ENCODE measurements at regions not wholly inside any gene's neighbourhood (a gene's known extent, or its start where the extent isn't known, plus 50 kb on each side); places are given as distances from the start of the nearest gene placed in this dataset.
A peak's percentile ranks its signal among the peaks of the same experiment; 100 is the strongest.

DNA sequence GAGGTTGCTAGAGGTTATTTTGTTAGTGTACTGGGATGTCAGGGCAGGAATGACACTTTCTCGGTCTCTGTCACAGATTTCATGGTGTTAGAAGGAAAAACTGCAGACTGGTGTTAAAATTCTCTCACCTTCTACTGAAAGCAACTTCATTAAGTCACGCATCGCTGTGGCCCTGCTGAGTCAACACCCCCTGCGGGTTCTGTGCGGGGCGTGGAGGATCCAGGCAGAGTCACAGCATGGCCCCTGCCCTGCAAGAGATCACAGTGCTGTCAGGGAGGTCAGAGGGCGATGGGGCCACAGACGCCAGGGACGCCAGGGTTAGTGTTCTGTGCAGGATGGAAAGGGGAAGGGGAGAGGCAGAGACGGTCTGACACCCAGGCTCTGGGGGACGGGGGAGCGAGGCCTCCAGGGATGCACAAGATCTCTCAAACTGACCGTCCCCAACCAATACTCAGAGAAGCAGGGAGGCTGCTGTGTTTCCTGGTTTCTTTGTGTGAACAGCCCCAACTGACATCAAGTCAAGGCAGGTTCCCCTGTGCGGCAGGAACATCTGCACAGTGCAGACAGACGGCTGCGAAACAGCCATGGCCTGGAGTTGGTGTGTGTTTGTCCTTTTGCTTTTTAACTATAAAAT, 354.9 kb upstream of the SALL3 start:
- Histone ChIP-seq H3K9me2 (ENCODE audit: insufficient read depth, low read length) (no peaks in the 10 kb centered on the region), H3K4me1 (ENCODE audit: insufficient read depth, low read length, poor library complexity, severe bottlenecking) (peaks cover 45% of the 10 kb centered on the region), H3K4me3 (ENCODE audit: low read depth, low read length, poor library complexity, severe bottlenecking) (no peak overlapping the region), H3K9me3 (ENCODE audit: low read length) (no peaks in the 10 kb centered on the region), H2AFZ (ENCODE audit: low read length) (0 out of 2 replicates have a peak overlapping the region, but pooled peaks have one; percentile 48), H3K79me2 (ENCODE audit: insufficient read depth, low read depth, low read length) (no peaks in the 10 kb centered on the region), H3K4me2 (ENCODE audit: low read length) (peak overlapping the region; percentile 33; the same call in 1 of the 2 replicates), H3K36me3 (ENCODE audit: insufficient read depth, low read length) (no peaks in the 10 kb centered on the region), H4K20me1 (ENCODE audit: insufficient read depth, low read length) (no peaks in the 10 kb centered on the region), H3K27ac (ENCODE audit: low read depth, low read length, poor library complexity, severe bottlenecking) (peak overlapping the region; percentile 1)
- no TSS peak for BruUV-seq (replicated peaks)
- ChIA-PET POLR2A (no interaction called here), CTCF (ENCODE audit: unreplicated experiment) (interaction anchor here (1.2 kb wide), 1 partner anchor 16 kb away, joined by 4 read pairs; no protein-coding TSS in a partner anchor)
- DNase-seq (ENCODE audit: low spot score) = no peak
- TF ChIP-seq EZH2phosphoT487 (IDR thresholded peaks at IDR 0.05; ENCODE audit: borderline replicate concordance, low read depth, low read length) (no peak), CTCF (conservative IDR thresholded peaks at IDR 0.05; ENCODE audit: low read length) (no peak)
- intact Hi-C loops (cut with micrococcal nuclease; ENCODE audit: unreplicated experiment) = no loop called here

DNA sequence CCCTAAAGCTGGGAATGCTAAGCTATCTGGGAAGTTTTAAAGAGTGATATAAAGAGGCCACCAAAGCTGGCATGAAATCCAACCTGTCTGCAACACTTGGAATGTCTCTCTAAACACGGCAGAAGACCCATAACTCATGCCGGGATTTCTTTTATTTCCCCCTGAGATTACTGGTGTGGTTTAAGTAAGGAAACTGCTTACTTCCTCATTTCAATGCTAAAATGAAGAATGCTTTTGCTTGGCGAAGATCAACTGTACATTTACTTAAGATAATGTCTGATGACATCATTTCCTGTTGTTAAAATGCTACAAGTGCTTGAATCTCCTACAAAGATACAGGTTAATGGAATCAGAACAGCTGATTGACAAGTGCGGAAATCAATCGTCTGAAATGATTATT, 353.8 kb upstream of the SALL3 start:
- Histone ChIP-seq H3K79me2 (ENCODE audit: insufficient read depth, low read depth, low read length) (no peaks in the 10 kb centered on the region), H3K9me2 (ENCODE audit: insufficient read depth, low read length) (no peaks in the 10 kb centered on the region), H3K36me3 (ENCODE audit: insufficient read depth, low read length) (no peaks in the 10 kb centered on the region), H3K4me2 (ENCODE audit: low read length) (peak overlapping the region; percentile 63), H3K4me1 (ENCODE audit: insufficient read depth, low read length, poor library complexity, severe bottlenecking) (peaks cover 45% of the 10 kb centered on the region), H4K20me1 (ENCODE audit: insufficient read depth, low read length) (no peaks in the 10 kb centered on the region), H3K9me3 (ENCODE audit: low read length) (no peaks in the 10 kb centered on the region), H3K27ac (ENCODE audit: low read depth, low read length, poor library complexity, severe bottlenecking) (peak overlapping the region; percentile 48), H2AFZ (ENCODE audit: low read length) (peak overlapping the region; percentile 73), H3K4me3 (ENCODE audit: low read depth, low read length, poor library complexity, severe bottlenecking) (peak overlapping the region; percentile 29)
- BruUV-seq (replicated peaks) = no TSS peak
- ChIA-PET CTCF (ENCODE audit: unreplicated experiment) (no interaction called here), POLR2A (interaction anchor here (1.1 to 1.2 kb wide), 2 partner anchors 14 to 16 kb away, joined by 3 read pairs; no protein-coding TSS in a partner anchor)
- peak; percentile 73 for DNase-seq (ENCODE audit: low spot score)
- intact Hi-C loops (cut with micrococcal nuclease; ENCODE audit: unreplicated experiment) = no loop called here
- TF ChIP-seq EZH2phosphoT487 (IDR thresholded peaks at IDR 0.05; ENCODE audit: borderline replicate concordance, low read depth, low read length) (no peak), CTCF (conservative IDR thresholded peaks at IDR 0.05; ENCODE audit: low read length) (no peak)

- Histone ChIP-seq H3K4me2 (ENCODE audit: low read length) (no peak overlapping the region), H2AFZ (ENCODE audit: low read length) (no peak overlapping the region; the same call in 1 of the 2 replicates), H3K27ac (ENCODE audit: low read depth, low read length, poor library complexity, severe bottlenecking) (no peak overlapping the region), H3K9me3 (ENCODE audit: low read length) (no peaks in the 10 kb centered on the region), H3K36me3 (ENCODE audit: insufficient read depth, low read length) (no peaks in the 10 kb centered on the region), H3K79me2 (ENCODE audit: insufficient read depth, low read depth, low read length) (no peaks in the 10 kb centered on the region), H3K4me1 (ENCODE audit: insufficient read depth, low read length, poor library complexity, severe bottlenecking) (peaks cover 45% of the 10 kb centered on the region), H3K4me3 (ENCODE audit: low read depth, low read length, poor library complexity, severe bottlenecking) (no peak overlapping the region), H4K20me1 (ENCODE audit: insufficient read depth, low read length) (no peaks in the 10 kb centered on the region), H3K9me2 (ENCODE audit: insufficient read depth, low read length) (no peaks in the 10 kb centered on the region)
- TF ChIP-seq CTCF (conservative IDR thresholded peaks at IDR 0.05; ENCODE audit: low read length) = no peak
- no peak for TF ChIP-seq EZH2phosphoT487 (IDR thresholded peaks at IDR 0.05; ENCODE audit: borderline replicate concordance, low read depth, low read length)
- CTCF ChIA-PET (ENCODE audit: unreplicated experiment) = no interaction called here
- DNase-seq (ENCODE audit: low spot score) = no peak
- intact Hi-C loops (cut with micrococcal nuclease; ENCODE audit: unreplicated experiment) = no loop called here
- POLR2A ChIA-PET = no interaction called here
- BruUV-seq (replicated peaks) = no TSS peak
Observed at GRCh38 chr18:78627551-78628346, 351.9 kb upstream of the SALL3 start.
